ENCODE measurements at regions not wholly inside any gene's neighbourhood (a gene's known extent, or its start where the extent isn't known, plus 50 kb on each side); places are given as distances from the start of the nearest gene placed in this dataset.

GRCh38 chr4:188396037-188396436 is 256.8 kb downstream of the TRIML1 start:
- TF ChIP-seq, protein P1, sequence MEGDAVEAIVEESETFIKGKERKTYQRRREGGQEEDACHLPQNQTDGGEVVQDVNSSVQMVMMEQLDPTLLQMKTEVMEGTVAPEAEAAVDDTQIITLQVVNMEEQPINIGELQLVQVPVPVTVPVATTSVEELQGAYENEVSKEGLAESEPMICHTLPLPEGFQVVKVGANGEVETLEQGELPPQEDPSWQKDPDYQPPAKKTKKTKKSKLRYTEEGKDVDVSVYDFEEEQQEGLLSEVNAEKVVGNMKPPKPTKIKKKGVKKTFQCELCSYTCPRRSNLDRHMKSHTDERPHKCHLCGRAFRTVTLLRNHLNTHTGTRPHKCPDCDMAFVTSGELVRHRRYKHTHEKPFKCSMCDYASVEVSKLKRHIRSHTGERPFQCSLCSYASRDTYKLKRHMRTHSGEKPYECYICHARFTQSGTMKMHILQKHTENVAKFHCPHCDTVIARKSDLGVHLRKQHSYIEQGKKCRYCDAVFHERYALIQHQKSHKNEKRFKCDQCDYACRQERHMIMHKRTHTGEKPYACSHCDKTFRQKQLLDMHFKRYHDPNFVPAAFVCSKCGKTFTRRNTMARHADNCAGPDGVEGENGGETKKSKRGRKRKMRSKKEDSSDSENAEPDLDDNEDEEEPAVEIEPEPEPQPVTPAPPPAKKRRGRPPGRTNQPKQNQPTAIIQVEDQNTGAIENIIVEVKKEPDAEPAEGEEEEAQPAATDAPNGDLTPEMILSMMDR (IDR thresholded peaks at IDR 0.05) = no peak
- TF ChIP-seq POLR2AphosphoS5 (IDR thresholded peaks at IDR 0.05; ENCODE audit: insufficient read depth in 1 of 2, low read depth in 1 of 2) = no peak
- no peak for TF ChIP-seq POLR2A (IDR thresholded peaks at IDR 0.05)
